ENCODE measurements at regions not wholly inside any gene's neighbourhood (a gene's known extent, or its start where the extent isn't known, plus 50 kb on each side); places are given as distances from the start of the nearest gene placed in this dataset.

- TF ChIP-seq CTCF (conservative IDR thresholded peaks at IDR 0.05; ENCODE audit: low read depth in 2 of 2) (no peak), POLR2AphosphoS5 (IDR thresholded peaks at IDR 0.05; ENCODE audit: low read depth) (no peak), EZH2 (IDR thresholded peaks at IDR 0.05; ENCODE audit: low read depth, unreplicated experiment) (no peak), REST (IDR thresholded peaks at IDR 0.05; ENCODE audit: unreplicated experiment) (no peak), CREB1 (CRISPR knock-in tag; IDR thresholded peaks at IDR 0.05; ENCODE audit: low read depth) (no peak), ETS1 (IDR thresholded peaks at IDR 0.05) (no peak), NANOG (IDR thresholded peaks at IDR 0.05; ENCODE audit: borderline replicate concordance) (no peak), JUNB (IDR thresholded peaks at IDR 0.05; ENCODE audit: unreplicated experiment) (no peak)
Measured at GRCh38 chr16:5509794-5510193, 412.2 kb upstream of the EEF2KMT start.
